ENCODE measurements at regions not wholly inside any gene's neighbourhood (a gene's known extent, or its start where the extent isn't known, plus 50 kb on each side); places are given as distances from the start of the nearest gene placed in this dataset.

DNA sequence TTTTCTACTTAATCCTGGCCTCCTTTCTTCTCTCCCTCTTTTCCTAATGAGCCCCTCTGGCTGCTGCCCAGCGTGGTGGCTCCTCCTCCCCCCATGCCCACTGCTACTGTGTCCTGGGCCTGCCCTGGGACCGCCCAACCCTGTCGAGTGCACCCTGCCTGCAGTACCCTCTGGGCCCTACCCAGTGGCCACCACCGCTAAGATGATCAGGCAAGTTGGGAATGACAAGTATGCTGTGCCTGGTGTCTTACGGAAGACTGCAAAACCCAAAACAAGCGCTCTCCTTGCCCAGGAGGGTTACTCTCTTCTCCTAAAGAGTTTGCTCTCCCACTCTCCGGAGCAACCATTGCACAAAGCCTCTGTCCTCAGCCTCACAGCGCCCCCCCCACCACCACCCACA, 273.7 kb downstream of the SYK start:
- no peaks in the 10 kb centered on the region for H3K36me3 Mint-ChIP-seq (ENCODE audit: low read depth)
- no peaks in the 10 kb centered on the region for H3K9me3 Mint-ChIP-seq
- DNase-seq (no peak), ATAC-seq (no peak)
- TF ChIP-seq CTCF (IDR thresholded peaks at IDR 0.05) = no peak
- ChIA-PET POLR2A (no interaction called here), CTCF (no interaction called here)
- no peak overlapping the region for H3K27ac Mint-ChIP-seq
- H3K27me3 Mint-ChIP-seq = peaks cover 1% of the 10 kb centered on the region
- intact Hi-C loops (cut with micrococcal nuclease) = no loop called here
- peaks cover 18% of the 10 kb centered on the region for H3K4me1 Mint-ChIP-seq (ENCODE audit: low read depth)
- H3K4me3 Mint-ChIP-seq = no peak overlapping the region

- no peak overlapping the region for H3K27ac Mint-ChIP-seq
- no peak for DNase-seq
- peaks cover 4% of the 10 kb centered on the region for H3K4me1 Mint-ChIP-seq (ENCODE audit: low read depth)
- H3K36me3 Mint-ChIP-seq (ENCODE audit: low read depth) = no peaks in the 10 kb centered on the region
- POLR2A ChIA-PET = interaction anchor here (1.1 to 1.6 kb wide), 2 partner anchors 15 to 22 kb away, joined by 3 to 7 read pairs; no protein-coding TSS in a partner anchor
- no peaks in the 10 kb centered on the region for H3K9me3 Mint-ChIP-seq
- H3K4me3 Mint-ChIP-seq = no peak overlapping the region
- peaks cover 5% of the 10 kb centered on the region for H3K27me3 Mint-ChIP-seq
- ATAC-seq = no peak
- CTCF ChIA-PET = interaction anchor here (0.6 kb wide), 1 partner anchor 93 kb away, joined by 3 read pairs; no protein-coding TSS in a partner anchor
- no peak for TF ChIP-seq CTCF (IDR thresholded peaks at IDR 0.05)
- intact Hi-C loops (cut with micrococcal nuclease) = no loop called here
Measured at GRCh38 chr9:91077624-91078368, 276.2 kb downstream of the SYK start.

- H3K36me3 Mint-ChIP-seq (ENCODE audit: low read depth) = no peaks in the 10 kb centered on the region
- CTCF ChIA-PET = no interaction called here
- H3K9me3 Mint-ChIP-seq = no peaks in the 10 kb centered on the region
- DNase-seq = no peak
- POLR2A ChIA-PET = interaction anchor here (1.8 kb wide), 1 partner anchor 11 kb away, joined by 5 read pairs; no protein-coding TSS in a partner anchor
- intact Hi-C loops (cut with micrococcal nuclease) = no loop called here
- no peak overlapping the region for H3K4me3 Mint-ChIP-seq
- TF ChIP-seq CTCF (IDR thresholded peaks at IDR 0.05) = no peak
- no peak for ATAC-seq
- no peak overlapping the region for H3K27ac Mint-ChIP-seq
- H3K27me3 Mint-ChIP-seq = peaks cover 5% of the 10 kb centered on the region
- H3K4me1 Mint-ChIP-seq (ENCODE audit: low read depth) = peaks cover 2% of the 10 kb centered on the region
Measured at GRCh38 chr9:91078369-91078695, 276.7 kb downstream of the SYK start.

- CTCF ChIA-PET = interaction anchor here (1.0 kb wide), 1 partner anchor 10 kb away, joined by 3 read pairs; no protein-coding TSS in a partner anchor
- DNase-seq (no peak), ATAC-seq (no peak)
- POLR2A ChIA-PET = no interaction called here
- Mint-ChIP-seq H3K4me3 (no peak overlapping the region), H3K36me3 (ENCODE audit: low read depth) (no peaks in the 10 kb centered on the region), H3K27me3 (peaks cover 3% of the 10 kb centered on the region), H3K9me3 (no peaks in the 10 kb centered on the region), H3K27ac (no peak overlapping the region), H3K4me1 (ENCODE audit: low read depth) (peaks cover 18% of the 10 kb centered on the region)
- intact Hi-C loops (cut with micrococcal nuclease) = no loop called here
- no peak for TF ChIP-seq CTCF (IDR thresholded peaks at IDR 0.05)
Measured at GRCh38 chr9:91082731-91083130, 279.0 kb downstream of the AUH start.

DNA sequence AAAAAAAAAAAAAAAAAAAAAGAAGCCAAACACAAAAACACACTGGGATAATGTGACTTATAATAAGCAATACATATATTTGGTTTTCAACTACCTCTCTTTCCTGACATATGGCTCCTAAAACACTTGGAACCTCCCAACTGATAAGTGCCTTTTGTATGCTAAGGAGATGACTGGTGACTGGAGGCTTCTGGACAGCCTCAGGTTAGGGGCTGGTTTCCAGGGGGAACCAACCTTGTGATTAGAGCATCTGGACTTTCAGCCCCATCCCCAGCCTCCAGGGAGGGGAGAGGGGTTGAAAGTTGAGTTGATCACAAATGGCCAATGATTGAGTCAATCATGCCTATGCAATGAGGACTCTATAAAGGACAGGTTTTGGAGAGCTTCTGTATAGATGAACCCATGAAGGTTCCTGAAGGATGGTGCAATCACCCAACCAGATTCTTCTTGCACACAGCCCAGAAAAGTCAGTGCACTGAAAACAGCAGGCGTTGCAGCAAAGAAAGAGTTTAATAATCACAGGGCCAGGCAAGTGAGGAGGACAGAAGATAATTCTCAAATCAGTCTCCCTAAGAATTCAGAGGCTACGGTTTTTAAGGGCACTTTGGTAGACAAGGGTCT, 276.7 kb downstream of the AUH start:
- Mint-ChIP-seq H3K4me1 (ENCODE audit: low read depth) (peaks cover 24% of the 10 kb centered on the region), H3K9me3 (no peaks in the 10 kb centered on the region), H3K4me3 (no peak overlapping the region), H3K27me3 (peaks cover 5% of the 10 kb centered on the region), H3K36me3 (ENCODE audit: low read depth) (no peaks in the 10 kb centered on the region), H3K27ac (no peak overlapping the region)
- CTCF ChIA-PET = interaction anchor here (1.5 kb wide), 1 partner anchor 15 kb away, joined by 4 read pairs; no protein-coding TSS in a partner anchor
- intact Hi-C loops (cut with micrococcal nuclease) = no loop called here
- ATAC-seq (no peak), DNase-seq (no peak)
- POLR2A ChIA-PET = interaction anchor here (0.7 to 1.4 kb wide), 2 partner anchors 14 kb away, joined by 5 to 6 read pairs; no protein-coding TSS in a partner anchor
- no peak for TF ChIP-seq CTCF (IDR thresholded peaks at IDR 0.05)

All from activated CD8-positive, alpha-beta T cell treated with anti-CD3 and anti-CD28 coated beads for 36 hours (primary cell).